Fibroblast of skin of abdomen (primary cell): ENCODE measurements at regions not wholly inside any gene's neighbourhood (a gene's known extent, or its start where the extent isn't known, plus 50 kb on each side); places are given as distances from the start of the nearest gene placed in this dataset.
"Not testable (repeated sequence)": the region's sequence is repeated elsewhere in the genome, so short reads cannot be mapped to it uniquely, and the experiment has no call there.

Experiments
- DNase-seq: peaks from one replicate; pipeline ENCODE4 v3.0.0-alpha.2; 2013

DNA sequence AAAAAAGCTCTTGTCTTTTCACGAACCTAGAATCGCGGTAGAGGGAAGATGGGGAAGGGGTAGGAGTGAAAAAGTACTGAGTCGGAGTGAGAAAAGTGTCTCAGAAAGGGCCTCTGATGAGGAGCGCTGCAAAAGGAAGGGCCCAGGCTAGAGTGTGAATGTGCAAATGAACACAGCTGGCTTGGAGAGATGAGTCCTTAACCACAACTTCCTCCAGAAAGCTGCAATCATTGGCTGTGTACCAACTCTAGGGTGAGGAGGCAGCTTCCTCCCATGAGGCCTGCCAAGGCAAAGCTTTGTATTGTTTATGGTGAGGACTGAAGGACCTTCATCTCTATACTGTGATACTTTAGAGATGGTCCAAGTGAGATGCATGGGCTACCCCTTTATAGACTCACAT is 566.9 kb upstream of the ANO5 start:
- peak; percentile 46 for DNase-seq

DNA sequence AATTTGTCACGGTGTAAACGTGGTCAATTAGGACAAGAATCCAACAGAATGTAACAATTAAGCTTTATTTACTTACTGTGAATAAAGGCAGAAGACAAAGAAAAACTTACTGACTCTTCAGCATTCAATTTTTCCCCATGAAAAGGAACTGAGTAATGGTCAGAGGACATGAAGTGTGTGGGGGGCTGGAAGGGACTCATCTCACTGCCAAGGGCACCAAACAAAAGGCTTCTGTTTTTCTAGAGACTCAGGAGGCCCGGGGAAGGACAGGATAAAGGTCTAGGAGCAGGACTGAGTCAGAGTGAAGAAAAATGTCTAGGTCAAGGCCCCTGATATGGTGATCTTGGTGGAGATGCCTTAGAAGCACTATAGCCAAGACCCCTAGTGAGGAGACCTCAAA is 564.2 kb upstream of the ANO5 start:
- no peak for DNase-seq

DNA sequence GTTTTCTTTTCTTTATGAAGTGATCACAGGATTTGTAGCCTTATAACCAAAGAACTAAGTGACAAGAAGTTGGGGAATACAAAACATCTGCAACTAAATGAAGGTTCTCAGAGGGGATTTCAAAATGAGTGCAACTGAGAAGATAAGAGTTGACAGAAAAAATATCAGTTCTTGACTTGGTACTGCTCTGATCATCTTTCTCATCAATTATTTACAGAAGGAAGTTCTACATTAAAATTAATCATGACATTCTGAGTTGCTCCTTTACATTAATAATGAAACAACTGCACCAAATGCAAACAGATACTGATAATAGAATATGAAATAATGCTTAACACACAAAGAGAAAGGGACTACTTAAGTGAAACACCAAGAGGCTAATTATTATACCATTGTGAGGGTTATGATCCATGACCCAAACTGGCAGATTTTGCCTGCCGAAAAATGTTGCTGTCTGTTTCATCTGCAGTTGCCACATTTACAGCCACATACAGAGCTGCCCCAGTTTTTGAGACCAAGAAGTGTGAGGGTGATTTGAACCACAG is 561.9 kb upstream of the ANO5 start:
- no peak for DNase-seq

DNA sequence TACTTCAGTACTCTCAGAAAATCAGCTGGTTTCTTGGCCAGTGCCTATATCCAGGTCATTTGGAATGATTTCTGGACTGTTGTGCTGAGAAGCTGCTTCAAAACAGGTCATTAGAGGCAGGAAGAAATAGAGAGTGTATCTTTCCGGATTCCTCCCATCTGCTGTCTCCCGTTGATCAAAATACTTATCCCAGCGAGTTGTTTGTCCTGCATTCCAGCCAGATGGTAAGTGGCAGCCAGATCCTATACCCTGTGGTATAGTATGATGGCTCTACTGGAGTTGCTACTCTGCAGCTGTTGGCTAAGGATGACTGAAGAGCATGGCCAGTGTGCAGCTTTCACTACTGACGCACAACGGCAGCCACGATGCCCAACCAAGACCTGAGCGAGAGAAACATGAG is 560.9 kb upstream of the ANO5 start:
- no peak for DNase-seq

DNA sequence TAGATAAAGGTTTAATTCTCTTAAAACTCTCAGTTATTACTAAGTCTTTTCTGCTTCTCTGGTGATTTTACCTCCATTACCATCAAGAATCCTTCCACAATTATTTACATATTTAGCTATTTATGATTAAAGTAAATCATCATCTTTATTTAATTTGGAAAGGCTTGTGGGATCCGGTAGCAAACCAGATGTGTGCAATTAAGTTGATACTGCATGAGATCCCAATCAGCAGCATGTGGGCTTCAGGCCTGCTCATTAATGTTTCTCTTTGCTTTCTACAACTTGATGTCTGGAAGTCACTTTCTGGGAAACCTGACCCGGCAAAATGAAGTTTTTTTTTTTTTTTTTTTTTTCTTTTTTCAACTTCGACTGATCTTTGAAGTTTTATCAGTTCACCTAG is 558.4 kb upstream of the ANO5 start:
- no peak for DNase-seq

DNA sequence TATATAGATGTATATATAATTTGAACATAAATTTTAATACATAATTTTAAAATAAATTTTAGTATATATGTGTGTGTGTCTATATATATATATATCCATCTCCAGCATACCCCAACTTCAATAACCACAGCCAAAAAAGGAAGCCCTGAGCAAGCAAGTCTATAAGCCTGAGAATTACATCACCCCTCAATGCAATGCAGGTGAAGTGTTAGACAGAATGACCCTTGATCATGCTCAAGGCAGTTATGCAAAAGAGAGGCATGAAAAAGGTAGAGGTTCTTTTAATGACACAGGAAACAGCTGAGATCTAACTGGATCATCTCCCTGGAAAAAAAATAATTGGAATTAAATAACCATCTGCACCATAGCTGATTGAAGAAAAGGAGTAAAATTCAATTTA is 557.9 kb upstream of the ANO5 start:
- DNase-seq, result no peak

DNA sequence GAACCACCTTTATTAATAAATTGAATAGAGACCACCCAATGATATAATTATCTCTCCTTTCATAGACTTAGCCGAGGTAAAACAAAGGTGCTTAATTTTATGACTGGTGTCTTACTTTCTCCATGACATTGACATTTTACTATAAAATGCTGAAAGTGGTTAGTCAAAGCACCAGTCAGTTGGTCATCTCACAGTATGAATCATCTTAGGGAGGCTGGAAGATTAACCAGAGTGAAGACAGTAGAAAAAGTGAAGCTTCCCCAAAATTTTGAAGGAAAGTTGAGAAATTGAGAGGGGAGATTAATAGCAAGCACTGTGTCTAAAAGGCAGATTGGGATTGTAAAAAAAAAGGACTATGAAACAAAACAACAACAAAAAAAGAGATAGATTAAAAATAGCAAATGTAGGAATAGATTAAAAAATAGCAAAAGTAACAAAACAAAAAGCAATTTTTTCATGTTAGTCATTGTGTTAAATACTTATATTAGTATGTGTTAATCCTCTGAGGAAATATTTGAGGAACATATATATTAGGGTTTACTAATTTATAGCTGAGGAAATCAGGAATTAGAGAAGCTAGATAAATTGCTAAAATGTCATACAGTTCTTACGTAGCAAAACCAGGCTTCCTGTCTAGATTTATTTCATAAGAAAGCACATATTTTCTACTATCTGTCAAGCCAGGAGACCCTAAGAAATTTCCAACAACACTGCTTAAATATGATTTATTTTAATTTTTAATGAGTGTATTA is 557.3 kb upstream of the ANO5 start:
- no peak for DNase-seq

DNA sequence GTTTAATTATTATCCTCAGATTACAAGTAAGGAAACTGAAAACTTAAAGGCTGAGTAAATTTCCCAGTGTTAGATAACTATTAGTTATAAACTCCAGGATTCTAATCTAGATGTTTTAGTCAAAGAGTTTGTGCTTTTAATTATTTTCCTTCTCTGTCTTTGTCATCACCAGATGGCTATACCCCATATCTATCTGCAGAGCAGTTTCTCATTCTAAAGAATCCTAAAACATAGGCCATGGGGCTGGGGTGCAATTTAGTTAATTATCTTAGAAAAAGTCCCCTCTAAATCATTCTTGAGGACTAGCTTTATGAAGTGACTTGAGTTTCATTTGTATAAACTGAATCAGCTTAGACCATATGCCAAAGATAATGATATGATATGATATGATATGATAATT is 556.3 kb upstream of the ANO5 start:
- no peak for DNase-seq

DNA sequence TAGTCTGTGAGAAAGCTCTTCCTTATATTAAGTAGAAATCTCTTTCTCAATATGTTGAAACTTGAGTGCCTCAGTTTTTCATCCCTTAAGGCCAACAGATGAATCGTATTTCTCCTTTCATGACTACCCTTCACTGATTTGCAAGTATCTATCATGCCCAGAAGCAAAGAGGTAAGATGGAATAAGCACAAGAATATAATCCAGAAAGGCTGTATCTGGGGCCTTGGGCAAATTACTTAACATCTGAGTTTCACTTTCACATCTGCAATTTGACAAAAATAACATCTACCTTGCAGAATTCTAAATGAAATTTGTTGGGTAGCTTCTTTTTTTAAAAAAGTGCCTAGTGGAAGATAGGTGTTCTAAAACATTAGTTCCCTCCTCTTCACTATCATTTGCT is 552.4 kb upstream of the ANO5 start:
- no peak for DNase-seq

DNA sequence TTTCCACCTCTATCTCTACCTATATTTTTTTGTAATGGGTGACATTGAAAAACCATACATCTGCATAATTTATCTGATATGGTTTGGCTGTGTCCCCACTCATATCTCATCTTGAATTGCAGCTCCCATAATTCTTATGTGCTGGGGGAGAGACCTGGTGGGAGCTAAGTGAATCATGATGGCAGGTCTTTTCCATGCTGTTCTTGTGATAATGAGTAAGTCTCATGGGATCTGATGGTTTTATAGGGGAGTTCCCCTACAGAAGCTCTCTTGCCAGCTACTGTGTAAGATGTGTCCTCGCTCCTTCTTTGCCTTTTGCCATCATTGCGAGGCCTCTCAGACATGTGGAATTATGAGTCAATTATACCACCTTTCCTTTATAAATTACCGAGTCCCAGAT is 551.0 kb upstream of the ANO5 start:
- no peak for DNase-seq

DNA sequence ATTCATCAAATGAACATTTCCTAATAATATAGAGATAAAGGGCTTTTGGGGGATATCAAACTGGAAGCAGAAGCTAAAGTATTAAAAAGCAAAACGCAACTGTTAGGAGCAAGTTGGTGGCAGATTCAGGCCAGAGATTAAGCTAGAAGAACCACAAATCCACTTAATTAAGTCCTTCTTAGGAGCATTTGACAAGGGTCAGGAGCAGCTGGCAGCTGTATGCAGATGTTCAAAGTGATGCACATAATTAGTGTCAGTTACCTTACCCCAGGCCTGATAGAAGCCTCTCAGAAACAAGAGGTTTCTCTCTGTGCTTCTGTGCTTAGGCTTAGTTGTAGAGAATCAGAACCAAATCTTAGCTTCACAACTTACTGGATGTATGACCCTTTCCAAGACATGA is 546.5 kb upstream of the ANO5 start:
- no peak for DNase-seq

DNA sequence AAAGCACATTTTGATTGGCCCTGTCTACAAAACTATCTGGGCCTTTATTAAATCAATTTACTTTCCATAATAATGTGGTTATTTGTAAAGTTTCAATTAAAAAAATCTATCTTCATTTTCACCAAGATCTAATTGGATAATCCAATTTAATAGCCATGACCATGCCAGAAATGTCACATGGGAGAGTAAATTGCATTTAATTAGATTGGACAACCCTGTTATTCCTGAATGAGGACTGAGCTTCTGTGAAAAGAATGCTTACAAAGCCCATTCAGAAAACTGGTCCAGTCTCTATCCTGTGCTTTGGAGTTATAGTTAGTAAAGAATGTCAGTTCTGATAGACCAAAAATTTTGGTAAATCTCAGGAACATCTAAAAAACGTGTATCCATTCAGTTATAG is 541.9 kb upstream of the ANO5 start:
- no peak for DNase-seq

DNA sequence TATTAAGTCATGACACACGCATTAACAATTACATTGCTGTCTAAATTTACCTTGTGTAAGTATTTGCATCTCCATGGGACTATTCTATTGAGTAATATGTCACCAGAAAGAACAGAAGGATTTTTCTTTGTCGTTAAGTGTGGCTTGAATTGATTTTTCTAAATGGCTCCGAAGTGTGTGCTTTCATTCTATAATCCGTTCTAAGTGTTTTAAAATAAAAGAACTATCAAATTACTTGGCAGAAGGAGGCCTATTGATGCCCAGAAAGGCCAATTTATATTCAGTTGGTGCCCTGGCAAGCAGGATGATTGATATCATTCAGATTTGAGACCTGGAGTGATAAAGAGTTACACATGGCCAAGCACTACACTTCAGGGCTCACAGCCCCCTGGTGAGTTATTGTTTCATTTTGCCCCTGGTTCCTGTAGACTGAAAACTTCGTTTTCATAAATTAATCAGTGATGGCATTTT is 538.9 kb upstream of the ANO5 start:
- no peak for DNase-seq

DNA sequence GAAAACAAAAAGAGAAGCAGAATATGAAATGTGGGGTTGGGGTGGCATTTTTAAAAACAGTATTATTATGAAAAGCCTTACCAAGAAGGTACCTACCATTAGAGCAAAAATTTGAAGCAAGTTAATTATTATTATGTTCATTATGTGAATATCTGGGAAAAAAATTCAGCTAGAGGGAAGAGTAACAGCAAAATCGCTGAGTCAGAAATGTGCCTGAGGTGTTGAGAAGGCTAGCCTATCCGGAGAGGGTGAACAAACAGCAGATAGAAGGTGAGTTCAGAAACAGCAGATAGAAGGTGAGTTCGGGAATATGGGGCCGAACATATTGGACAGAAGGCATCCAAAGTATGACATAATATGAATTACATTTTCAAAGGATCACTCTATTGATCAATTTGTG is 536.8 kb upstream of the ANO5 start:
- DNase-seq, result no peak

DNA sequence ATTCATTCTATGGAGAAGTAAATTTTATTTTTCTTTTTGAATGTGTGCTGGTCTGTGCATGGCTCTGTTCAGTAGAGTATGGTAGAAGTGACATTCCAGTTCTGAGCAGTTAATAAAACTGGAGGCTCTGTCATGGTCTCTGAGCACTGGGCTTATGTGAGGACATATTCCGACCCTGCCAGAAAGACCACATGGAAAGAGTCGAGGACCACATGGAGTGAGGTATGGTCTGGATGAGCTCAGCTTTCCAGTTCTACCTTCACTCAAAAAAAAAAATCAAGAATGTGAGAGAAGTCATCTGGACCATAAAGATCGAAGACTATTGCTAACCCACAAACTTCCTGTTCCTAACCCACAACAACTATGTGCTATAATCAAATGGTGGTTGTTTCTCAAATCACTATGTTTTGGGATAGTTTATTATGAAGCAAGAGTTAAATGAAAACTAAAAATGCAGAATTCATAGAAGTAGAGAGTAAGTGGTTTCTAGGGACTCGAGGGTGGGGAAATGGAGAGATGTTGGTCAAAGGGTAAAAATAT is 534.2 kb upstream of the ANO5 start:
- no peak for DNase-seq

DNA sequence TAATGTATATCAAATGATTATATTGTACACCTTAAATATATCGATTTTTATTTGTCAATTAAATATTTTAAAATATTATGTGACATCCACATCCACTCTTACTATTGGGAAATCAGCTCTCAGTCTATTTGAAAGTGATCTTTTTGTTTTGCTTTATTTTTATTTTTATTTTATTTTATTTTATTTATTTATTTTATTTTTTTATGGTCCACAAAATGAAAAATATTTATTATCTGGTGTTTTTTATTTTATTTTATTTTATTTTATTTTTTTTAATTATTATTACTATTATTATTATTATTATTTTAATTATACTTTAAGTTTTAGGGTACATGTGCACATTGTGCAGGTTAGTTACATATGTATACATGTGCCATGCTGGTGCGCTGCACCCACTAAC is 533.5 kb upstream of the ANO5 start:
- DNase-seq, result not testable (repeated sequence)

DNA sequence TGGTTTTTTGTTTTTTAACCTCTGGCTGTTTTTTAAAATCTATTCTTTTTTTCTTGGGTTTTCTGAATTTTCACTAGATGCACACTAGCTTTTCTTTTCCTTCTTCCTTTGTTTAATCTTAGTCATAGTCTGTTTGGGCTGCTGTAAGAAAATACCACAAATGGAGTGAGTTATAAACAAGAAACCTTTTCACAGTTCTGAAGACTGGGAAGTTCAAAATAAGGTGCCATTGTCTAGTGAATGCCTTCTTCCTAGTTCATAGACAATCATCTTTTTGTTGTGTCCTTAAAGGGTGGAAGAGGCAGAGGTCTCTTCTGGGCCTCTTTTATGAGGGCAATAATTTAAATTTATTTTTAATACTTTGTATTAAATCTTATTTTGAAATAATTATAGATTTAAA is 532.9 kb upstream of the ANO5 start:
- no peak for DNase-seq

DNA sequence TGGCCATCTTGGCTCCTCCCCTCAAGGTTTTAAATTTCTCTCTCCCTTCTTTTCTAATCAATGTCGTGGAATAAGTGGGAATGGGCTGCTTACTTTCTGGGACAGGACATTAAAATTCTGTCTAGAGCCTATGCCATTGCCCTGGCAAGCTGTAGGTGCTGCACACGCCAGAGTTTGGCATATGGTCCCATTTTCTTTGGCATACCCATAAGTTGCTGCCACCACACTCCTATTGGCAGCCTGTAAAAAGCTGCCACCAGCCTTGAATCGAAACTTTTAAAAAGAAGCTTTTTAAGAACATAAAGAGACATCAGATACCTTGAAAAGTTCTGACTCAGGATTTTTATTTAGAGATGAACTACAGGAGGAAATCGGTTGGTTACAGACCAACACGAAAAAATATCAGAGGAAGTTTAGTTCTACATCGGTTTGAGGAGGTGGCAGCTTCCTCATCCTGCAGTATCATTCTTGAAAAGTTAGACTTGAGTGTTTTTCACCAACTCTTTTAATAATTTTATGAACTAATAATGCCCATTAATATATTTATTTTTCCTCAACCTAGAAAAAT is 517.8 kb upstream of the ANO5 start:
- DNase-seq, result no peak

DNA sequence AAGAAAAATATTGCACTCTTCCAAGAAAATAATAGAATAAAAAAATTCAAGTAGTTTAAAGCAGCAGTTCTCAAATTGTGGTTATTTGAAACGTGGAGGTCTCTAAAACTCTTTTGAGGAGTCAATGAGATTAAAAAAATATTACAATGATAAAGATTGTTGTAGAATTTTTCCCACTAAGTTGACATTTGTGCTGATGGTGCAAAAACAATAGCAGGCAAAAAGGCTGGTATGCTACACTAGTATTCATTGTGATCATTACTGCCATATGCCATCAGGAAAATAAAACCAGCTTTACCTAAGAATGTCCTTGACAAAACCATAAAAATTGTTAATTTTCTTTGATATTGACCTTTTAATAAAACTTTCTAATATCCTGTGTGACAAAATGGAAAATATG is 505.2 kb upstream of the ANO5 start:
- no peak for DNase-seq

DNA sequence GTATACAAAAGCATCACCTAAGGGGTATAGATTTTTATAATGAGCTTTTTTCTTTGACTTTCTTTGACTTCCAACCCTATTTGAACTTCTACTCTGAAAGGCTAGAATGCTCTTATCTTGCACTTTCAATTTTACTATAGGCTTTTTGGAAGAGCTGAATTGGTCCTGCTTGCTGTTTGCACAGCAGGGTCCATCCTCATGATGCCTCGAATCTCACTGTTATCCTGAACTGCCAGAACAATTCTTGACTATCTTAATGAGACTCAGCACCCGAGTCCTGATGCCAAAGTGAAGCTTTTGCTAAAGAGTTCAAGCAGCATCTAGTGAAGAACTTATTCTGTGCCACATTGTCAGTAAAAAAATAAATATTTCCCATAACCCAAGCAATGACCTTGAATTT is 488.3 kb upstream of the ANO5 start:
- DNase-seq, result no peak

DNA sequence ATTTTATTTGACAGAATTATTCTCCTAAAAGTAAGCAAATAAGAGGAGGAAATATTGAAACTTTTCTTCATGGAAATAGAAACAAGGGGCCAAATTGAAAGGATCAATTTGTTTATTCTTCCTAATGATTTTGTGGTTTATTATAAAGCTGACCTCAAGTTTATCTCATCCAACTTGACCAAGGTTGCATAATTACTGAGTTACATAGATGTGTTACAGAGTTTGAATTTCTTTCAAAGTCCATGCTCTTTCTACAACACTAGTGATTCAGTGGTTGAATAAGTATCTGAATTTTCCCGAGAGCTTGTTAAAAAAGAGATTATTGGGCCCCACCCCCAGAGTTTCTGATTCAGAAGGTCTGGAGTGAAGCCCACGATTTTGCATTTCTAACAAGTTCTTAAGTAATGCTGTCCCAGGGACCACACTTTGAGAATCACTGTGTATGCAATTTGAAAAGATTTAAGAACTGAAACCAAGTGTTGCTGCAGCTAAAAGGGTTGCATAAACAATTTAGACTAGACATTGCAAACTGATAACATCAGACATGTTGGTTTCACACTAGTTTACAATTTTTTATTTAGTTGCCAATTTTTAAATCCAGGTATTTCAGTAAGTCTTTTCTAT is 485.7 kb upstream of the ANO5 start:
- no peak for DNase-seq

DNA sequence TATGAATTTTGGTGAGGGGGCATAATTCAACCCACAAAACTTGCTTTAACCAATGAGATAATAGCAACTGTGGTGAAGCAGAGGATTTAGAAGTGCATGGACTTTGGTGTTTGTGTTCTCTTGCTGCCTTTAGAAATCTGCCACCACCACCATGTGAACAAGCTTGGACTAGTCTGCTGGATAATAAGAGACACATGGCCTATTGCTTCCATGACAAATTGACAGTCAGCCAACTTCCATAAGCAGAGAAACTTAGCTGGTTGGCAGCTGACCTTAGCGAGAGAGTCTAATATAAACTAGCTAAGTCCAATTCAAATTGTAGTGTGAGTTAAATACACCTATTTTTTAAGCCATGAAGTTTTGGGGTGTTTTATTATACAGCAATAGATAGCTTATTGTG is 482.1 kb upstream of the ANO5 start:
- DNase-seq, result no peak

DNA sequence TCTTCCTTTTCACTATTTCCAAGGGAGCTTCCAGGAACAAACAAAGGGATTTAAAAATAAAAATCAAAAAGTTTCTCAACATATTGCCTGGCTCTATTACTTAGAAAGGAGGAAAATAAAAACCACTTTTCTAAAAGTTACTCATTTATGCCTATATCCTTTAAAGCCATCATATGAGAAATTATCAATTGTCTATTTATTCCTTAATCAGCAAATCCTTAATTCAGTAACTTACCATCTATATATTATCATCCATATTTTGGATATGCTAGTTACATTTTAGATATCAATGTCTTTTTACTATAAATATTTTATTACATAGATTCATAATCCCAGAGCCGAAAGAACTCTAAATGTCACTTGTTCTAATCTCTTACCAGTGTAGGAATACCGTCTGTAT is 481.5 kb upstream of the ANO5 start:
- DNase-seq, result no peak

DNA sequence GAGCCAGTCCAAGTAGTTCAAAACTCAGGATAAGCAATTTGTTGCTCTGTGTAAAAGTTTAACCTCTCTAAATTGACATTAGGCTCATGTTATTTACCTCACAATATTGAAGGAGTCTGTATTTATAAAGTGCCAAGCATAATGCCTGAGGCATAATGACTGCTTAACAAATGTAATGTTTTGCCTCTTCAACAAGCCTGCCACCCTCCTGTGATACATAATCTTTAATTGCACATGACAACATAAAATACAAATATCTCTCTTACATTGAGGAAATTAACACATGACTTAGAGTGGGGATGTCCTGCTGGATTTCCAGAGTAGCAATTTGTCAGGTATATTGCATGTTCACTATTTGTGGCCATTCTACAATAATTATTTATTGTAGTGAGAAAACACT is 469.2 kb upstream of the ANO5 start:
- DNase-seq, result no peak
